GM21737 (cell line): ENCODE measurements at regions not wholly inside any gene's neighbourhood (a gene's known extent, or its start where the extent isn't known, plus 50 kb on each side); places are given as distances from the start of the nearest gene placed in this dataset.

Experiments
- ATAC-seq: cut with Tn5 transposase; IDR thresholded peaks from one replicate; pipeline ENCODE4 v1.9.1; 2021; ENCODE audit warnings: mild to moderate bottlenecking, moderate library complexity; ENCODE audit not compliant: unreplicated experiment

GRCh38 chr12:4030929-4031702 lies 157.9 kb upstream of the PARP11 start:
- ATAC-seq: peak; percentile 76

GRCh38 chr12:4027412-4027811 lies 154.2 kb upstream of the PARP11 start:
- ATAC-seq: no peak

- no peak for ATAC-seq
Measured at GRCh38 chr12:4026517-4026916, 153.3 kb upstream of the PARP11 start.

GRCh38 chr12:4026020-4026358 lies 152.8 kb upstream of the PARP11 start:
- ATAC-seq: no peak

- ATAC-seq: no peak
Measured at GRCh38 chr12:4025181-4026019, 152.2 kb upstream of the PARP11 start.

- ATAC-seq: no peak
Measured at GRCh38 chr12:4024701-4025100, 151.5 kb upstream of the PARP11 start.

- no peak for ATAC-seq
Measured at GRCh38 chr12:4015225-4016091, 142.3 kb upstream of the PARP11 start.

GRCh38 chr12:4014858-4015224 lies 141.6 kb upstream of the PARP11 start:
- ATAC-seq: no peak

GRCh38 chr12:4014444-4014843 lies 141.2 kb upstream of the PARP11 start:
- ATAC-seq: no peak

GRCh38 chr12:4012977-4013968 lies 140.1 kb upstream of the PARP11 start:
- ATAC-seq: no peak

- ATAC-seq: no peak
Measured at GRCh38 chr12:4012073-4012472, 138.9 kb upstream of the PARP11 start.

- ATAC-seq: no peak
Measured at GRCh38 chr12:4011597-4011996, 138.4 kb upstream of the PARP11 start.

GRCh38 chr12:4009979-4010704 lies 136.9 kb upstream of the PARP11 start:
- no peak for ATAC-seq

- ATAC-seq: no peak
Measured at GRCh38 chr12:4006743-4007142, 133.5 kb upstream of the PARP11 start.

GRCh38 chr12:4005851-4006430 lies 132.7 kb upstream of the PARP11 start:
- no peak for ATAC-seq

GRCh38 chr12:4003576-4003975 lies 130.4 kb upstream of the PARP11 start:
- no peak for ATAC-seq

- no peak for ATAC-seq
Measured at GRCh38 chr12:4002601-4003000, 129.4 kb upstream of the PARP11 start.

GRCh38 chr12:4001841-4002240 lies 128.6 kb upstream of the PARP11 start:
- ATAC-seq: no peak

GRCh38 chr12:4001031-4001430 lies 127.8 kb upstream of the PARP11 start:
- no peak for ATAC-seq
